ENCODE measurements at regions not wholly inside any gene's neighbourhood (a gene's known extent, or its start where the extent isn't known, plus 50 kb on each side); places are given as distances from the start of the nearest gene placed in this dataset.

DNA sequence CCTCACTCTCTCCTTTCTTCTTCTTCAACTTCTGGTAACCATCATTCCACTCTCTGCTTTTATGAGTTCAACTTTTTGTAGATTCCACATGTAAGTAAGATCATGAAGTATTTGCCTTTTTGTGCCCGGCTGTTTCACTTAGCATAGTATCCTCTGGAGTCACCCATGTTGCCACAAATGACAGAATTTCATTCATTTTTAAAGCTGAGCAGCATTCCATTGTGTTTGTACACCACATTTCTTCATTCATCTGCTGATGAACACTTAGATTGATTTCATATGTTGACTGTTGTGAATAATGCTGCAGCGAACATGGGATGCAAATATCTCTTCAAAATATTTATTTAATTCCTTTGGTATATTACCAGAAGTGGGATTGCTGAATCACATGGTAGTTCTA, 133.6 kb upstream of the ERBB4 start:
- TF ChIP-seq POLR2A (IDR thresholded peaks at IDR 0.05): no peak
- TF ChIP-seq, protein P1, sequence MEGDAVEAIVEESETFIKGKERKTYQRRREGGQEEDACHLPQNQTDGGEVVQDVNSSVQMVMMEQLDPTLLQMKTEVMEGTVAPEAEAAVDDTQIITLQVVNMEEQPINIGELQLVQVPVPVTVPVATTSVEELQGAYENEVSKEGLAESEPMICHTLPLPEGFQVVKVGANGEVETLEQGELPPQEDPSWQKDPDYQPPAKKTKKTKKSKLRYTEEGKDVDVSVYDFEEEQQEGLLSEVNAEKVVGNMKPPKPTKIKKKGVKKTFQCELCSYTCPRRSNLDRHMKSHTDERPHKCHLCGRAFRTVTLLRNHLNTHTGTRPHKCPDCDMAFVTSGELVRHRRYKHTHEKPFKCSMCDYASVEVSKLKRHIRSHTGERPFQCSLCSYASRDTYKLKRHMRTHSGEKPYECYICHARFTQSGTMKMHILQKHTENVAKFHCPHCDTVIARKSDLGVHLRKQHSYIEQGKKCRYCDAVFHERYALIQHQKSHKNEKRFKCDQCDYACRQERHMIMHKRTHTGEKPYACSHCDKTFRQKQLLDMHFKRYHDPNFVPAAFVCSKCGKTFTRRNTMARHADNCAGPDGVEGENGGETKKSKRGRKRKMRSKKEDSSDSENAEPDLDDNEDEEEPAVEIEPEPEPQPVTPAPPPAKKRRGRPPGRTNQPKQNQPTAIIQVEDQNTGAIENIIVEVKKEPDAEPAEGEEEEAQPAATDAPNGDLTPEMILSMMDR (IDR thresholded peaks at IDR 0.05): no peak
- no peak for DNase-seq (ENCODE audit: low spot score in 2 of 2)
- no peak overlapping the region for H3K4me3 ChIP-seq (ENCODE audit: low read depth, poor library complexity, severe bottlenecking)
- intact Hi-C loops (cut with DNase I; ENCODE audit: low total_unique reads): no loop called here
- WGBS, 2 donors: 59 to 60% methylated on average over 2 of the region's 2 CpGs

DNA sequence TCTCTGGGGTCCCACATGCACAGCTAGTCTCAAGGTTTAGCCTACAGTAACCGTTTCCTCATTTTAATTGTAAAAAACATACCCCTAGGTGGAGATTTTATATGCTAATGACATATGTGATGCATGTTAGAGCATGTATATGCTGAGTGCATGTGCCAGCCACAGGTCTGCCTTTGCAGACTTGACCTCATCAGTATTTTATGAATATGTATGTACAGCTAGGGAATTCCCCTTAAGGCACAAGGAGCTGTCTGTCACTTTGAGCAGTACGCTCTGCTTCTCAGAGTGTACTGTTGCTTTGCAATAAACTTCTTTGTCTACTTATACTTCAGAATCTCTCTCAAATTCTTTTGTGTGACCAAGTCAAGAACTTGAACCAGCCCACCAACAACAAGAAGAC, 131.2 kb upstream of the ERBB4 start:
- DNase-seq (ENCODE audit: low spot score in 2 of 2): no peak
- TF ChIP-seq, protein P1 (IDR thresholded peaks at IDR 0.05): no peak
- TF ChIP-seq POLR2A (IDR thresholded peaks at IDR 0.05): no peak
- intact Hi-C loops (cut with DNase I; ENCODE audit: low total_unique reads): no loop called here
- H3K4me3 ChIP-seq (ENCODE audit: low read depth, poor library complexity, severe bottlenecking): no peak overlapping the region
- WGBS, 2 donors: 35 to 47% methylated on average over 2 of the region's 2 CpGs

DNA sequence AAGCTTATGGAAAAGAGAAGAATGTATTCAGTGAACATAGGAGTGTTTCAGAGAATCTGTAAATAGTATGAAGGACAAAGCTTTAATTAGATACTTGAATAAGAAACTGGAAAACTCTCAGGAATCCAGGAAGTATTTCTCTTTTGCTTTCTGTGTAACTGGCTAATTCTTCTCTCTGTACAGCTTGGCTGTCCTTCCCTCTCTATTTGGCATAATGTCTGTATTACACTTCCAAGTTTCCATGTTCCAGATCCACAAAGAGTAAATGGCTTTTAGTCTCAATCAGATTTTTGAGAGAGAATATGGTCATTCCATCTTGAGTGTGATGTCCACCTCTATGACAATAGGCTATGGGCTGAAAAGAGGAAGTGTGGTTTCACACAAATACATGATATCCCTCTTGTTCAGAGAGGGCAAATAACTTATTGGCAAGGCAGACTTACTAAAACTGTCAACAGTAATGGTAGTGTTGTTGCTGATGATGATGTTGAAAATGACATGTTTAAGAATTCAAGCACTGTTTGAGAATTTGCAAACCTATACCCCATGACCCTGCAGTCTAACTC, 129.2 kb upstream of the ERBB4 start:
- no peak for DNase-seq (ENCODE audit: low spot score in 2 of 2)
- intact Hi-C loops (cut with DNase I; ENCODE audit: low total_unique reads): no loop called here
- TF ChIP-seq, protein P1 (IDR thresholded peaks at IDR 0.05): no peak
- TF ChIP-seq POLR2A (IDR thresholded peaks at IDR 0.05): no peak
- H3K4me3 ChIP-seq (ENCODE audit: low read depth, poor library complexity, severe bottlenecking): no peak overlapping the region

DNA sequence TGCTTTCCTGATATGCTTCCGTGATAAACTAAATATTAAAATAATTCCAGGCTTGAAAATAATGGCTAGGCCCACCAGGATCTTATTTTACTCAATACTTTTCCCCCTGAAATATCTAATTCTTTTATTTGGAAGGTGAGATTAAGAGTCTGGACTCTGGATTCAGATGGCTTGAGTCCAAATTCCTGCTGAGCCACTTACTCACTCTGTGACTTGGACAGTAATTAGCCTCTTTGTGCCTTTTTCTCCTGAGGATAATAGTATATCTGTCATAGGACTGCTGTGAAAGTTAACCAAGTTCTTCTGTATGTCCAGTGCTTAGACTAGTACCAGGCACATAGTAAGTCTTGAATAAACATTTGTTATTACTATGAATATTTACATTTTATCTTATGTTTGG, 127.3 kb upstream of the ERBB4 start:
- DNase-seq (ENCODE audit: low spot score in 2 of 2): no peak
- intact Hi-C loops (cut with DNase I; ENCODE audit: low total_unique reads): no loop called here
- TF ChIP-seq, protein P1 (IDR thresholded peaks at IDR 0.05): no peak
- no peak for TF ChIP-seq POLR2A (IDR thresholded peaks at IDR 0.05)
- 79 to 96% methylated on average over 1 of the region's 1 CpG for whole genome bisulfite sequencing, 2 donors
- H3K4me3 ChIP-seq (ENCODE audit: low read depth, poor library complexity, severe bottlenecking): no peak overlapping the region

DNA sequence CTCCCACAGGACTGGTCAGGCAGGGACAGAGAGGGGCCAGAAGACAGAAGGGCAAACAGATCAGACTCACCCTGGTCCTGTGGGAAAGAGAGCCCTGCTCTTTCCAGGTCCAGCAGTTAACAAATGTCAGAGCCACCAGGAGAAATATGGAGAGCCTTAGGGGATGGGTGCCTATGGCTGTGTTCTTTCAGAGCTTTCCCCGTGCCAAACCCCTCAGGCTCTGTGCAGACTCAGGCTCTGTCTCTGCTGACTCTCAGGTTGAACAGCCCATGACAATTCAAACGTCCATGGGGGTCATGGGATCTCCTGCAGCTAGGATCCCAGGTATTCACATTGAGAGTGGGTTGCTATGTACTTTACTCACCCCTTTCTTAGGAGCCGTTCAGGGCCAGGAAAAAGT, 120.8 kb upstream of the ERBB4 start:
- 50 to 65% methylated on average over 3 of the region's 3 CpGs for WGBS, 2 donors
- intact Hi-C loops (cut with DNase I; ENCODE audit: low total_unique reads): no loop called here
- H3K4me3 ChIP-seq (ENCODE audit: low read depth, poor library complexity, severe bottlenecking): no peak overlapping the region
- no peak for DNase-seq (ENCODE audit: low spot score in 2 of 2)
- TF ChIP-seq, protein P1 (IDR thresholded peaks at IDR 0.05): no peak
- no peak for TF ChIP-seq POLR2A (IDR thresholded peaks at IDR 0.05)

DNA sequence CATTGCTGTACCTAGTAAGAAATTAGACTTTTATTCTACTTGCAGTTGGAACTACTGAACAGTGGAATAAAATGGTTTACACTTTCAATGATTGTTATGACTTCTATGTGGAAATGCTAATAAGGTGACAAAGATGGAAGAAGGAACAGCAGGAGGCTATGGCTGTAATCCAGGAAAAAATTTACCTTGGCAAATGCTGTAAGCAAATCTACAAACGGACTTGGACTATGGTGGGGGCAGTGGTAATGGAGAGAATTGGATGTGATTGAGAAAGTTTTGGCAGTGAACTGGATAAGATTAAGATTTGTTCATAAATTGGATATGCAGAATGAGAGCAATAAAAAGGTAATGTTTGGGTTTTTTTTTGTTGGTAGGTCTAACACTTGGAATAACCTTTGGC, 111.0 kb upstream of the ERBB4 start:
- H3K4me3 ChIP-seq (ENCODE audit: low read depth, poor library complexity, severe bottlenecking): no peak overlapping the region
- 27 to 34% methylated on average over 1 of the region's 1 CpG for WGBS, 2 donors
- TF ChIP-seq POLR2A (IDR thresholded peaks at IDR 0.05): no peak
- TF ChIP-seq, protein P1 (IDR thresholded peaks at IDR 0.05): no peak
- DNase-seq (ENCODE audit: low spot score in 2 of 2): no peak
- intact Hi-C loops (cut with DNase I; ENCODE audit: low total_unique reads): no loop called here

Data from lower leg skin (tissue), 4 donors.